ENCODE measurements at regions not wholly inside any gene's neighbourhood (a gene's known extent, or its start where the extent isn't known, plus 50 kb on each side); places are given as distances from the start of the nearest gene placed in this dataset.

DNA sequence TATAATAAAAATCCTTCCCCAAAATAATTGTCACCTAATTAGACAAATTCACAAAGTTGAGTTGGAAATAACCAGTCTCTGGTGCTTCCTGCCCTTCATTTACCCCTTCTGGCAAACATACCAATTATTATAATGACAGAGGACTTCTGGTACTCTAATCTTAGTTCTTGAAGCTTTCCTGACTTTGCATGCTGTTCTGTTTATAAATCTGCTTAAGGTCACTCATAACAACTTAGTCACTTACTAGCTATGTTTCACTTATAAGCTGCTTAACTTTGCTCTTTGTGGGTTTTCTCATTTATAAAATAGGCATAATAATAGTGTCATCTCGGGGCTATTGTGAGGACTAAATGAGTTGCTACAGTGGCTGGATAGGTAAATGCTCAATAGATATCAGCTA is 446.5 kb downstream of the EFNA5 start:
- H3K79me2 ChIP-seq (ENCODE audit: control insufficient read depth, insufficient read depth, low read length) = no peaks in the 10 kb centered on the region
- no peaks in the 10 kb centered on the region for H3K4me1 ChIP-seq (ENCODE audit: control insufficient read depth, extremely low read depth, insufficient read depth, low read length)
- no peak overlapping the region for H3K4me3 ChIP-seq (ENCODE audit: control insufficient read depth in 2 of 3, extremely low read depth in 1 of 3, insufficient read depth in 2 of 3, low read depth in 1 of 3, low read length in 3 of 3)
- H3K4me2 ChIP-seq (ENCODE audit: control insufficient read depth, extremely low read depth, insufficient read depth, low read depth, low read length) = no peak overlapping the region
- H2AFZ ChIP-seq (ENCODE audit: control insufficient read depth, low read length) = no peak overlapping the region
- H3K9ac ChIP-seq (ENCODE audit: control insufficient read depth, extremely low read depth, insufficient read depth, low read length) = no peak overlapping the region
- H3K27me3 ChIP-seq (ENCODE audit: control insufficient read depth, extremely low read depth, insufficient read depth, low read length) = no peaks in the 10 kb centered on the region
- FAIRE-seq (no peak), DNase-seq (ENCODE audit: low read depth, low spot score) (no peak)
- H3K27ac ChIP-seq (ENCODE audit: control insufficient read depth, insufficient read depth, low read length) = no peak overlapping the region
- H4K20me1 ChIP-seq (ENCODE audit: control insufficient read depth, extremely low read depth, insufficient read depth, low read length) = no peaks in the 10 kb centered on the region
- no peaks in the 10 kb centered on the region for H3K36me3 ChIP-seq (ENCODE audit: control insufficient read depth in 2 of 2, extremely low read depth in 1 of 2, insufficient read depth in 2 of 2, low read length in 2 of 2)
- dilution Hi-C loops (cut with MboI; ENCODE audit: extremely low pct_ligation_motif_present, low sequenced_read_pairs) = no loop called here
- H3K9me1 ChIP-seq (ENCODE audit: control insufficient read depth, extremely low read depth, insufficient read depth, low read length) = no peaks in the 10 kb centered on the region
- H3K9me3 ChIP-seq (ENCODE audit: control insufficient read depth, low read depth, low read length) = no peaks in the 10 kb centered on the region
- TF ChIP-seq EZH2 (IDR thresholded peaks at IDR 0.05; ENCODE audit: low read length) (no peak), CTCF (optimal IDR thresholded peaks at IDR 0.05 in 1 of 3, IDR thresholded peaks at IDR 0.05 in 1 of 3, conservative IDR thresholded peaks at IDR 0.05 in 1 of 3; ENCODE audit: extremely low read depth in 1 of 3, insufficient read depth in 2 of 3, low read length in 3 of 3) (no peak)

DNA sequence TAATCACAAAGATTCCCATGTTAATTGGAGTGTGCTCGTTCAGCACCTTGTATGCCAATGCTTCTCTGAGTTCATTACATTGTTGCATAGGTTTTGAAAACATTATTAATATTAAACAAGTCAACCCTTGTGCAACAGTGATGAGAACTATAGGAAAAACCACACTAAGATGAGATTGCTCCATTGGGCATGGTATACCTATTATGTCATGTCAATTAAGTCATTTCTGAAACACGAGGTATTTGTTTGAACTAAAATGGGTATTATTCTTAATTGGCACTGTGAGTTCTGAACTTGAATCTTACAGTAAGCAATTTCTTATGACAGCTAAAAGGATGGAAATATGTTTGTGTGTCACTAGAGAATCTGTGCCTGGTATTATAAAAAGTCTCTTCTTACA is 447.7 kb downstream of the EFNA5 start:
- H3K4me3 ChIP-seq (ENCODE audit: control insufficient read depth in 2 of 3, extremely low read depth in 1 of 3, insufficient read depth in 2 of 3, low read depth in 1 of 3, low read length in 3 of 3) = no peak overlapping the region
- DNase-seq (ENCODE audit: low read depth, low spot score) (no peak), FAIRE-seq (no peak)
- H3K27me3 ChIP-seq (ENCODE audit: control insufficient read depth, extremely low read depth, insufficient read depth, low read length) = no peaks in the 10 kb centered on the region
- no peaks in the 10 kb centered on the region for H3K9me3 ChIP-seq (ENCODE audit: control insufficient read depth, low read depth, low read length)
- H3K9me1 ChIP-seq (ENCODE audit: control insufficient read depth, extremely low read depth, insufficient read depth, low read length) = no peaks in the 10 kb centered on the region
- H3K79me2 ChIP-seq (ENCODE audit: control insufficient read depth, insufficient read depth, low read length) = no peaks in the 10 kb centered on the region
- no peak overlapping the region for H3K4me2 ChIP-seq (ENCODE audit: control insufficient read depth, extremely low read depth, insufficient read depth, low read depth, low read length)
- H3K27ac ChIP-seq (ENCODE audit: control insufficient read depth, insufficient read depth, low read length) = no peak overlapping the region
- dilution Hi-C loops (cut with MboI; ENCODE audit: extremely low pct_ligation_motif_present, low sequenced_read_pairs) = no loop called here
- no peaks in the 10 kb centered on the region for H3K36me3 ChIP-seq (ENCODE audit: control insufficient read depth in 2 of 2, extremely low read depth in 1 of 2, insufficient read depth in 2 of 2, low read length in 2 of 2)
- H3K4me1 ChIP-seq (ENCODE audit: control insufficient read depth, extremely low read depth, insufficient read depth, low read length) = peaks cover 7% of the 10 kb centered on the region
- TF ChIP-seq CTCF (optimal IDR thresholded peaks at IDR 0.05 in 1 of 3, IDR thresholded peaks at IDR 0.05 in 1 of 3, conservative IDR thresholded peaks at IDR 0.05 in 1 of 3; ENCODE audit: extremely low read depth in 1 of 3, insufficient read depth in 2 of 3, low read length in 3 of 3) (no peak), EZH2 (IDR thresholded peaks at IDR 0.05; ENCODE audit: low read length) (no peak)
- no peaks in the 10 kb centered on the region for H4K20me1 ChIP-seq (ENCODE audit: control insufficient read depth, extremely low read depth, insufficient read depth, low read length)
- no peak overlapping the region for H2AFZ ChIP-seq (ENCODE audit: control insufficient read depth, low read length)
- no peak overlapping the region for H3K9ac ChIP-seq (ENCODE audit: control insufficient read depth, extremely low read depth, insufficient read depth, low read length)
